ENCODE measurements at regions not wholly inside any gene's neighbourhood (a gene's known extent, or its start where the extent isn't known, plus 50 kb on each side); places are given as distances from the start of the nearest gene placed in this dataset.

GRCh38 chr10:129272866-129273650 lies 194.0 kb upstream of the MGMT start:
- no peak for TF ChIP-seq CTCF (IDR thresholded peaks at IDR 0.05)
- TF ChIP-seq POLR2A (IDR thresholded peaks at IDR 0.05) = no peak
- TF ChIP-seq EP300 (IDR thresholded peaks at IDR 0.05) = no peak
- TF ChIP-seq POLR2AphosphoS5 (IDR thresholded peaks at IDR 0.05) = no peak

Measured in sigmoid colon (tissue), 4 donors.